Middle frontal gyrus (tissue), 1 donor: ENCODE measurements at regions not wholly inside any gene's neighbourhood (a gene's known extent, or its start where the extent isn't known, plus 50 kb on each side); places are given as distances from the start of the nearest gene placed in this dataset.
"Not testable (repeated sequence)": the region's sequence is repeated elsewhere in the genome, so short reads cannot be mapped to it uniquely, and the experiment has no call there.

Experiments
- DNase-seq: peaks from one replicate; pipeline ENCODE4 v3.0.0-alpha.2; 2015; ENCODE audit warnings: low spot score; ENCODE audit errors: extremely low spot score

DNA sequence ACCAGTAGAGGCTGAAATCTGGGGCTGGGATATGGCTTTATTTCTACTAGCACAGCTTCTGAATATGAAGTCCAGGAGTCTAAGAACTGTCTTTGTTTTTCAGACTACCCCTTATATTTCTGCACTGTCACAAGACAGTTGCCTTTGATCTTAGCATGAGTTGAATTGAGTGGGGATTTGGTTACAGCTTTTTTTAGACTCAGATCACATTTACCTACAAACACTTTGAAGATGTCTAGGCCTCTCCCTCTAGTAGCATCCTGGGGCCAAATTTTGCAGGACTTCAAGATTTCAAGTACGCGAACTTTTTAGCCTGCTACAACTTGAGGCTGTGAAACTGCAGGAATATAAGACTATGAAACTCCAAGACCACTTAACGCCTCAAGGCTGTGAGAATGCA, 240.2 kb downstream of the NEBL start:
- DNase-seq = no peak

GRCh38 chr10:20652424-20652823, 244.7 kb downstream of the NEBL start:
- not testable (repeated sequence) for DNase-seq

- no peak for DNase-seq
Measured at GRCh38 chr10:20648263-20648874, 248.7 kb downstream of the NEBL start.

- no peak for DNase-seq
Measured at GRCh38 chr10:20647756-20648155, 249.4 kb downstream of the NEBL start.

DNA sequence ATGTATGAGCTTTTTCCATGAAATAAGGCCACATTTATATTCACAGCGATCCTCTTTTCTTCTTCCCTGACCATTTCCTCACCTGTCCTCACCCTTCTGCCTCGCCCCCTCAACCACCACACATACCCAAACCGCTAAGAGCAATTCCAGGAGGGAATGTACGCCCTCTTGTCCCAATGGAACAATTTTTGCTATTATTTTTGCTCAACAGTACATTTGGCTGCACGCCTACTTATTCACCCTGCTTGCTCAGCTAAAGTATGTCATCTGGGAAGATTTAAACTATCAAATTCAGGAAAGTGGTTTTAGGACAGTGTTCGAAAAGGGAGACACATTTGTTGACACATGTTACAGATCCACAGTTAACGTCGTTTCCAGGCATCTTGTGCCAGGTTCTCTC, 252.7 kb downstream of the NEBL start:
- DNase-seq = no peak

GRCh38 chr10:20641605-20642004, 255.5 kb downstream of the NEBL start:
- no peak for DNase-seq

DNA sequence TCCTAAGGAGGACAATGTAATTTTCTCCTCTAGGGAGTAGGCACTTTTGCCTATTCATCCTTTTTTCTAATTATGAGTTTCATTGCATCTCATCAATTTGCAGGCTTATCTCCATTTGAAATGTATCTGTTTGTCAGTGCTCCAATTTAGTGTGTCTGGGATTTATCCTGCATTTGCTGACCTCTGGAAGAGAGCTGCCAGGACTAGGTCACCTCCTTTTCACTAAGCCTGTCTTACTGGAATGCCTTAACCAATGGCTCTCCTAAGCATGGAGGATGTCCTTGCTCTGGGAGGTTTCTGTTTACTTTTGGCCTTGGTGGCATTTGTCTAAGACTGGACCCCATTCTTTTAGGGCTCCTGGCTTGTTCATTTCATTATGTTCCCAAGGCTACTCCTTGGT, 261.5 kb downstream of the NEBL start:
- DNase-seq = no peak

- DNase-seq = no peak
Measured at GRCh38 chr10:20634839-20635238, 262.3 kb downstream of the NEBL start.

DNA sequence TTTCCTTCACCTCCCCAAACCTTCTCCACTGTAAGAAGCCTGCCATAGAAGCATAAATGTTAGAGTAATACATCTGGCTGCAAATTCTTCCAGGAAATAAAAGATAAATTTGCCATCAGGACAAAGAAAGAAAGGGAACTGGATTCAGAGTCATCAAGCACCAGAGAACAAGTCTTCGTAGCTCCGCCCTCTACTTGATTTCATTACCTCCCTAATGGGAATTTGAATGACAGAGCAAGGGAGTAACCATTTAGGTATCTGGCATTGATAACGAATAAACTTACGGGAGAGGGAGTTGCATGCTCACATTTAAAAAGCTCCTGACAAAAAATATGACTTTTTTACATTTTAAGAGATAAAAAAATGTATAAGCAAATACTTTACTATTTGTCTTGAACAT, 263.4 kb downstream of the NEBL start:
- no peak for DNase-seq

- DNase-seq = no peak
Measured at GRCh38 chr10:20632696-20633095, 264.4 kb downstream of the NEBL start.

- DNase-seq = no peak
Measured at GRCh38 chr10:20631229-20631628, 265.9 kb downstream of the NEBL start.

GRCh38 chr10:20630092-20630643, 266.9 kb downstream of the NEBL start:
- DNase-seq = no peak

GRCh38 chr10:20627946-20628507, 269.1 kb downstream of the NEBL start:
- DNase-seq = no peak

- DNase-seq = no peak
Measured at GRCh38 chr10:20627087-20627486, 270.0 kb downstream of the NEBL start.

GRCh38 chr10:20625868-20626267, 271.2 kb downstream of the NEBL start:
- DNase-seq = no peak

DNA sequence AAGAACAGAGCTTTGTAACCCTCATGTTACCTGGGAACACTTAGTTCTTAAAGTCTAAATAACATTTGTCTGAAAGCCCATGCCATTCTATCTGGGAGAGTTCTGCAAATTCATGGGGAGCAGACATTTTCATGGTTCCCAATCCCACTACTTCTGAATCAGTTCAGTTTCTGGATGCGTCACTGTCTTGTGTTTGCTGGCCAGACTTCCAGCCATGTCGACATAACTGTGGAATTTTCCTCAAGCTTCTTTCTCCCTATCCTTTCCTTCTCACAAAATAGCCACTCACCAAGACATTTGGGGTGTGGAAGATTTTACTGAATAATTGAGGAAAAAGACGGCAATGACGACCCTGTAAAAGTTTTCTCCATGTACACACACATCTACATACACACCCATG, 272.5 kb downstream of the NEBL start:
- DNase-seq = no peak

GRCh38 chr10:20623546-20623945, 273.6 kb downstream of the NEBL start:
- no peak for DNase-seq

- DNase-seq = no peak
Measured at GRCh38 chr10:20622531-20623211, 274.4 kb downstream of the NEBL start.

GRCh38 chr10:20620981-20621380, 276.1 kb downstream of the NEBL start:
- DNase-seq = no peak

- DNase-seq = no peak
Measured at GRCh38 chr10:20618011-20618547, 279.0 kb downstream of the NEBL start.

- no peak for DNase-seq
Measured at GRCh38 chr10:20616918-20617810, 279.9 kb downstream of the NEBL start.
